Peyer's patch (tissue), 4 donors: ENCODE measurements at regions not wholly inside any gene's neighbourhood (a gene's known extent, or its start where the extent isn't known, plus 50 kb on each side); places are given as distances from the start of the nearest gene placed in this dataset.

Experiments
- DNase-seq, 3 donors: peaks; one replicate each; pipeline ENCODE4 v3.0.0-alpha.2; 2017 to 2019
- H3K27ac ChIP-seq, 4 donors: fragments of 200-600 bp; sonication (generic); one replicate each; pipeline ENCODE4 v1.5.1; 2016 to 2019
- H3K27me3 ChIP-seq, 2 donors: fragments of 200-600 bp; sonication (generic); one replicate each; pipeline ENCODE4 v1.5.1; 2019
- H3K36me3 ChIP-seq, 3 donors: fragments of 200-600 bp; sonication (generic); one replicate each; pipeline ENCODE4 v1.5.1; 2016 to 2019
- H3K4me1 ChIP-seq, 4 donors: fragments of 200-600 bp; sonication (generic); one replicate each; pipeline ENCODE4 v1.5.1; 2016 to 2019
- H3K4me3 ChIP-seq, 4 donors: fragments of 200-600 bp; sonication (generic); 1 replicate in 3 of 4; 2 replicates in 1 of 4; pipeline ENCODE4 v1.5.1; 2016 to 2019; ENCODE audit warnings: mild to moderate bottlenecking in 1 of 4
- H3K9me3 ChIP-seq, 4 donors: fragments of 200-600 bp; sonication (generic); one replicate each; pipeline ENCODE4 v1.5.1; 2016 to 2019; ENCODE audit warnings: mild to moderate bottlenecking in 1 of 4
- CTCF ChIP-seq, 6 experiments: fragments of 450-650 bp in 4 of 6; fragments of 200-600 bp in 2 of 6; sonication (generic) in 1 of 6; IDR thresholded peaks; one replicate each; pipeline ENCODE4 v1.5.1; 2017 to 2019; ENCODE audit warnings: antibody characterized with exemption in 6 of 6, mild to moderate bottlenecking in 3 of 6, moderate library complexity in 1 of 6
- POLR2A ChIP-seq, 2 donors: fragments of 450-650 bp; IDR thresholded peaks; one replicate each; pipeline ENCODE4 v1.5.1; 2017; ENCODE audit warnings: antibody characterized with exemption in 2 of 2, mild to moderate bottlenecking in 2 of 2, moderate library complexity in 2 of 2

GRCh38 chr15:62644216-62644888, 398.2 kb upstream of the TPM1 start:
- Histone ChIP-seq H3K36me3 (no peaks in the 10 kb centered on the region), H3K27ac (no peak overlapping the region), H3K27me3 (no peaks in the 10 kb centered on the region), H3K4me3 (no peak overlapping the region), H3K4me1 (no peaks in the 10 kb centered on the region), H3K9me3 (no peaks in the 10 kb centered on the region)
- no peak for DNase-seq
- TF ChIP-seq CTCF (IDR thresholded peaks at IDR 0.05): no peak

- no peak for TF ChIP-seq CTCF (IDR thresholded peaks at IDR 0.05)
- TF ChIP-seq POLR2A (IDR thresholded peaks at IDR 0.05): no peak
- Histone ChIP-seq H3K36me3 (peaks cover 0 to 2% (median 0%) of the 10 kb centered on the region in 3 donors), H3K9me3 (no peaks in the 10 kb centered on the region), H3K4me3 (no peak overlapping the region), H3K27ac (no peak overlapping the region), H3K4me1 (no peaks in the 10 kb centered on the region), H3K27me3 (no peaks in the 10 kb centered on the region)
- DNase-seq: no peak
Observed at GRCh38 chr15:62644889-62645742, 397.4 kb upstream of the TPM1 start.

GRCh38 chr15:62647202-62647842, 395.2 kb upstream of the TPM1 start:
- no peaks in the 10 kb centered on the region for H3K27me3 ChIP-seq
- TF ChIP-seq POLR2A (IDR thresholded peaks at IDR 0.05) (no peak), CTCF (IDR thresholded peaks at IDR 0.05) (no peak)
- peak in 2 of 3 donors; percentile 72 to 88 for DNase-seq

DNA sequence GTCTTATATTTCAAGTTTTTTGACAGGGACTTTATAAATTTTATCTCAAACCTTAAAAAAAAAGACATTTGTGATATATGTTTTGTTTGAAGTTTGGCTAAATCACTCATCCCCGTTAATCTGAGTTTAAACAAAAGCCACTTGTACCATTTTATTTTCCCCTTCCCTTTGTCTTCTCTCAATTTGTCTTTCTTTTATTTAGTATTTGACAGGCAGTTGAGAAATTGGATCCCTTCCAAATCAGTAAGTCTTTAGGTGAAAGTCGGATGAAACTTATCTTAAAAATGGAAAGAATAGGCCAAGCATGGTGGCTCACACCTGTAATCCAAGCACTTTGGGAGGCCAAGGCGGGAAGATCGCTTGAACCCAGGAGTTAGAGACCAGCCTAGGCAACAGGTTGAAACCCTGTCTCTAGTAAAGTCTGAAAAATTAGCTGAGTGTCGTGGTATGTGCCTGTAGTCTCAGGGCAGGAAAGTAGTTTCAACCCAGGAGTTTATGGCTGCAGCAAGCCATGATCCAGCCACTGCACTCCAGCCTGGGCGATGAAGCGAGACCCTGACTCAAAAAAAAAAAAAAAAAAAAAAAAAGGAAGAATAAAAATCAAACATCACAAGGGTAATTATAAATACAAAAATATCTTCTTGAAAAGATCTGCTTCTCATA, 394.6 kb upstream of the TPM1 start:
- DNase-seq: no peak
- Histone ChIP-seq H3K27ac (no peak overlapping the region), H3K27me3 (no peaks in the 10 kb centered on the region), H3K9me3 (no peaks in the 10 kb centered on the region), H3K4me1 (no peaks in the 10 kb centered on the region), H3K4me3 (no peak overlapping the region), H3K36me3 (peaks cover 0 to 18% (median 0%) of the 10 kb centered on the region in 3 donors)
- TF ChIP-seq CTCF (IDR thresholded peaks at IDR 0.05): no peak
- TF ChIP-seq POLR2A (IDR thresholded peaks at IDR 0.05): no peak

More at GRCh38 chr15:62647202-62647842, 395.2 kb upstream of the TPM1 start:
- Histone ChIP-seq H3K36me3 (peaks cover 0 to 12% (median 0%) of the 10 kb centered on the region in 3 donors), H3K9me3 (no peaks in the 10 kb centered on the region), H3K4me3 (no peak overlapping the region), H3K4me1 (no peaks in the 10 kb centered on the region), H3K27ac (no peak overlapping the region)

- H3K4me1 ChIP-seq: no peaks in the 10 kb centered on the region
- no peak overlapping the region for H3K27ac ChIP-seq
- no peak for DNase-seq
- H3K36me3 ChIP-seq: peaks cover 0 to 28% (median 0%) of the 10 kb centered on the region in 3 donors
- no peak overlapping the region for H3K4me3 ChIP-seq
- H3K9me3 ChIP-seq: no peaks in the 10 kb centered on the region
- TF ChIP-seq CTCF (IDR thresholded peaks at IDR 0.05) (peak in 4 of 6 experiments; percentile 18 to 52 (median 46)), POLR2A (IDR thresholded peaks at IDR 0.05) (no peak)
- H3K27me3 ChIP-seq: no peaks in the 10 kb centered on the region
Observed at GRCh38 chr15:62648954-62649353, 393.6 kb upstream of the TPM1 start.
